SK-N-SH treated with all-trans-retinoic acid at 6 μM for 48 hours (cell line): ENCODE measurements at regions not wholly inside any gene's neighbourhood (a gene's known extent, or its start where the extent isn't known, plus 50 kb on each side); places are given as distances from the start of the nearest gene placed in this dataset.

Experiments
- BACH2 ChIP-seq: fragments of 250-450 bp; sonication (Bioruptor Pico); IDR thresholded peaks from 2 replicates; pipeline ENCODE4 v1.9.0; 2021; ENCODE audit warnings: mild to moderate bottlenecking, borderline replicate concordance
- GLIS3 ChIP-seq: fragments of 250-450 bp; sonication (Bioruptor Pico); IDR thresholded peaks from 2 replicates; pipeline ENCODE4 v1.5.0; 2020; ENCODE audit warnings: mild to moderate bottlenecking, moderate library complexity
- ISL1 ChIP-seq: fragments of 250-450 bp; sonication (Bioruptor Pico); IDR thresholded peaks from 2 replicates; pipeline ENCODE4 v2.1.2; 2022; ENCODE audit warnings: mild to moderate bottlenecking, moderate library complexity
- PATZ1 ChIP-seq: fragments of 250-450 bp; sonication (Bioruptor Pico); IDR thresholded peaks from 2 replicates; pipeline ENCODE4 v1.8.0; 2020; ENCODE audit warnings: mild to moderate bottlenecking, moderate library complexity, borderline replicate concordance
- TSHZ2 ChIP-seq: fragments of 250-450 bp; sonication (Bioruptor Pico); IDR thresholded peaks from 2 replicates; pipeline ENCODE4 v1.5.0; 2020; ENCODE audit warnings: mild to moderate bottlenecking, moderate library complexity
- ZNF8 ChIP-seq: fragments of 450-650 bp; formaldehyde crosslinking; IDR thresholded peaks from 2 replicates; pipeline ENCODE4 v1.5.0; 2020; ENCODE audit warnings: mild to moderate bottlenecking, moderate library complexity
- TF ChIP-seq, protein P1 (sequence below): fragments of 250-450 bp; sonication (Bioruptor Pico); IDR thresholded peaks from 2 replicates; pipeline ENCODE4 v1.5.1; 2020; ENCODE audit warnings: low read depth, mild to moderate bottlenecking, moderate library complexity

DNA sequence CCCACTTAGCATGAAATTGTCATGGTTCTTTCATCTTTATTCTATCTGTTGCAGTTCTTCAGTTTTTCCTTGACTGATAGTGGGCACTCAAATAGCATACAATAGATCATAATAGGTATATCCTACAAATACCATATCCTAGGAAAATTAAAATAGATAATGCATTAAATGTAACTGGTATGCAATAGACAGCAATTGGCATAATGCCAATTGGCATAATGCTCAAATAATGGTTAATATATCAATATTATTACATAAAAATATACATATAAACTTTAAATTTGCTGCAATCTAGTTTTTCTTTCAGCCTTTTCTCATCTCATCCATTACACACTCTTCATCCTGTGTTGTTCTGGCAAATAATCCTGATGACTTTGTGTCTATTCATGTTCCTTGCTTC, 814.6 kb upstream of the TMPRSS15 start:
- TF ChIP-seq ZNF8 (no peak), PATZ1 (CRISPR knock-in tag) (no peak), TSHZ2 (no peak), ISL1 (CRISPR knock-in tag) (no peak), BACH2 (no peak), GLIS3 (CRISPR knock-in tag) (no peak)
- TF ChIP-seq, protein P1, sequence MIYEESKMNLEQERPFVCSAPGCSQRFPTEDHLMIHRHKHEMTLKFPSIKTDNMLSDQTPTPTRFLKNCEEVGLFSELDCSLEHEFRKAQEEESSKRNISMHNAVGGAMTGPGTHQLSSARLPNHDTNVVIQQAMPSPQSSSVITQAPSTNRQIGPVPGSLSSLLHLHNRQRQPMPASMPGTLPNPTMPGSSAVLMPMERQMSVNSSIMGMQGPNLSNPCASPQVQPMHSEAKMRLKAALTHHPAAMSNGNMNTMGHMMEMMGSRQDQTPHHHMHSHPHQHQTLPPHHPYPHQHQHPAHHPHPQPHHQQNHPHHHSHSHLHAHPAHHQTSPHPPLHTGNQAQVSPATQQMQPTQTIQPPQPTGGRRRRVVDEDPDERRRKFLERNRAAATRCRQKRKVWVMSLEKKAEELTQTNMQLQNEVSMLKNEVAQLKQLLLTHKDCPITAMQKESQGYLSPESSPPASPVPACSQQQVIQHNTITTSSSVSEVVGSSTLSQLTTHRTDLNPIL (CRISPR knock-in tag), result no peak
